DND-41 (cell line): ENCODE measurements at regions not wholly inside any gene's neighbourhood (a gene's known extent, or its start where the extent isn't known, plus 50 kb on each side); places are given as distances from the start of the nearest gene placed in this dataset.

Experiments used
- ATAC-seq: fragments of 200-7000 bp; cut with Tn5 transposase; 3 replicates; pipeline ENCODE4 v1.9.1; 2021; ENCODE audit warnings: low read depth; ENCODE audit not compliant: insufficient read depth
- DNase-seq: peaks from one replicate; pipeline ENCODE4 v3.0.0-alpha.2; 2020
- H2AFZ ChIP-seq: 2 replicates; pipeline ENCODE4 v1.6.0; 2012; ENCODE audit warnings: low read depth, low read length
- H3K27ac ChIP-seq: 2 replicates; pipeline ENCODE4 v1.5.1; 2012; ENCODE audit warnings: low read length, inconsistent platforms
- H3K27me3 ChIP-seq: fragments of 200-600 bp; sonication (generic); 2 replicates; pipeline ENCODE4 v1.6.0; 2012; ENCODE audit warnings: low read length, mild to moderate bottlenecking, inconsistent platforms; ENCODE audit not compliant: insufficient read depth, poor library complexity
- H3K36me3 ChIP-seq: 2 replicates; pipeline ENCODE4 v1.5.1; 2012; ENCODE audit warnings: low read length, inconsistent platforms; ENCODE audit not compliant: insufficient read depth
- H3K4me1 ChIP-seq: 2 replicates; pipeline ENCODE4 v1.5.1; 2012; ENCODE audit warnings: mild to moderate bottlenecking, low read length; ENCODE audit not compliant: insufficient read depth
- H3K4me2 ChIP-seq: 2 replicates; pipeline ENCODE4 v1.6.0; 2012; ENCODE audit warnings: mild to moderate bottlenecking, moderate library complexity, low read length, inconsistent platforms; ENCODE audit not compliant: insufficient read depth
- H3K4me3 ChIP-seq, 2 experiments: fragments of 200-600 bp in 1 of 2; shearing (Covaris generic) in 1 of 2; 2 replicates each; pipeline ENCODE4 v1.5.1; 2012 to 2016; ENCODE audit warnings: inconsistent platforms in 2 of 2, low read length in 2 of 2, mild to moderate bottlenecking in 2 of 2, low read depth in 1 of 2, moderate library complexity in 1 of 2
- H3K79me2 ChIP-seq: 2 replicates; pipeline ENCODE4 v1.6.0; 2012; ENCODE audit warnings: low read length, inconsistent platforms; ENCODE audit not compliant: insufficient read depth
- H3K9ac ChIP-seq: 2 replicates; pipeline ENCODE4 v1.6.0; 2012; ENCODE audit warnings: low read depth, mild to moderate bottlenecking, inconsistent platforms, low read length, moderate library complexity
- H3K9me3 ChIP-seq: 2 replicates; pipeline ENCODE4 v1.5.1; 2012; ENCODE audit warnings: low read length, moderate library complexity, mild to moderate bottlenecking, inconsistent platforms; ENCODE audit not compliant: insufficient read depth, severe bottlenecking
- H4K20me1 ChIP-seq: 2 replicates; pipeline ENCODE4 v1.6.0; 2012; ENCODE audit warnings: low read length; ENCODE audit not compliant: insufficient read depth
- EZH2 ChIP-seq: IDR thresholded peaks from 3 replicates; pipeline ENCODE4 v1.6.1; 2012; ENCODE audit warnings: borderline replicate concordance, low read depth, mild to moderate bottlenecking, moderate library complexity, low read length, inconsistent platforms; ENCODE audit not compliant: severe bottlenecking
- TF ChIP-seq, protein P1 (sequence below): IDR thresholded peaks from 2 replicates; pipeline ENCODE4 v1.5.1; 2012; ENCODE audit warnings: borderline replicate concordance, low read length, moderate library complexity, mild to moderate bottlenecking; ENCODE audit not compliant: poor library complexity, severe bottlenecking; ENCODE audit errors: extremely low read depth

DNA sequence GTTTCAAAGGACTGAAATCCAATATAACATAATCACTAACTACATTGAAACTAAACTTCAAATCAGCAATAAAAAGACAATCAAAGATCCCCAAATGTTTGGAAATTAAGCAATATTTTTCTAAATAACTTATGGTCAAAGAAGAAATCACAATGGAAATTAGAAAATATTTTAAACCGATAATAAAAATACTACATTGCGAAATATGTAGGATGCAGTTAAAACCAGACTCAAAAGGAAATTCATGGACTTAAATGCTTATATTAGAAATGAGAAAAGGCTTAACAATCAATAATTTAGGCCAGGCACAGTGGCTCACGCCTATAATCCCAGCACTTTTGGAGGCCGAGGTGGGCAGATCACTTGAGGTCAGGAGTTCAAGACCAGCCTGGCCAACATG lies 79.0 kb upstream of the HAAO start:
- ATAC-seq (no peak), DNase-seq (no peak)
- no peak overlapping the region for H2AFZ ChIP-seq
- TF ChIP-seq EZH2 = no peak
- TF ChIP-seq, protein P1, sequence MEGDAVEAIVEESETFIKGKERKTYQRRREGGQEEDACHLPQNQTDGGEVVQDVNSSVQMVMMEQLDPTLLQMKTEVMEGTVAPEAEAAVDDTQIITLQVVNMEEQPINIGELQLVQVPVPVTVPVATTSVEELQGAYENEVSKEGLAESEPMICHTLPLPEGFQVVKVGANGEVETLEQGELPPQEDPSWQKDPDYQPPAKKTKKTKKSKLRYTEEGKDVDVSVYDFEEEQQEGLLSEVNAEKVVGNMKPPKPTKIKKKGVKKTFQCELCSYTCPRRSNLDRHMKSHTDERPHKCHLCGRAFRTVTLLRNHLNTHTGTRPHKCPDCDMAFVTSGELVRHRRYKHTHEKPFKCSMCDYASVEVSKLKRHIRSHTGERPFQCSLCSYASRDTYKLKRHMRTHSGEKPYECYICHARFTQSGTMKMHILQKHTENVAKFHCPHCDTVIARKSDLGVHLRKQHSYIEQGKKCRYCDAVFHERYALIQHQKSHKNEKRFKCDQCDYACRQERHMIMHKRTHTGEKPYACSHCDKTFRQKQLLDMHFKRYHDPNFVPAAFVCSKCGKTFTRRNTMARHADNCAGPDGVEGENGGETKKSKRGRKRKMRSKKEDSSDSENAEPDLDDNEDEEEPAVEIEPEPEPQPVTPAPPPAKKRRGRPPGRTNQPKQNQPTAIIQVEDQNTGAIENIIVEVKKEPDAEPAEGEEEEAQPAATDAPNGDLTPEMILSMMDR = no peak
- H3K27me3 ChIP-seq = no peaks in the 10 kb centered on the region
- H3K4me2 ChIP-seq = no peak overlapping the region
- H3K79me2 ChIP-seq = no peaks in the 10 kb centered on the region
- no peak overlapping the region for H3K27ac ChIP-seq
- no peaks in the 10 kb centered on the region for H3K4me1 ChIP-seq
- H3K36me3 ChIP-seq = no peaks in the 10 kb centered on the region
- no peak overlapping the region for H3K4me3 ChIP-seq
- no peak overlapping the region for H3K9ac ChIP-seq
- no peaks in the 10 kb centered on the region for H4K20me1 ChIP-seq
- H3K9me3 ChIP-seq = peaks cover 9% of the 10 kb centered on the region

- TF ChIP-seq, protein P1 = no peak
- no peak for TF ChIP-seq EZH2
- H2AFZ ChIP-seq = no peak overlapping the region
- no peaks in the 10 kb centered on the region for H3K4me1 ChIP-seq
- ATAC-seq (no peak), DNase-seq (no peak)
- H3K9me3 ChIP-seq = peaks cover 9% of the 10 kb centered on the region
- H3K36me3 ChIP-seq = no peaks in the 10 kb centered on the region
- H3K27ac ChIP-seq = no peak overlapping the region
- no peak overlapping the region for H3K9ac ChIP-seq
- H3K27me3 ChIP-seq = no peaks in the 10 kb centered on the region
- no peaks in the 10 kb centered on the region for H4K20me1 ChIP-seq
- H3K4me3 ChIP-seq = no peak overlapping the region
- no peak overlapping the region for H3K4me2 ChIP-seq
- no peaks in the 10 kb centered on the region for H3K79me2 ChIP-seq
Observed at GRCh38 chr2:42868874-42869273, 76.5 kb upstream of the HAAO start.

- H4K20me1 ChIP-seq = no peaks in the 10 kb centered on the region
- no peaks in the 10 kb centered on the region for H3K27me3 ChIP-seq
- H3K27ac ChIP-seq = no peak overlapping the region
- no peak for DNase-seq
- H3K4me2 ChIP-seq = no peak overlapping the region
- no peaks in the 10 kb centered on the region for H3K36me3 ChIP-seq
- no peak overlapping the region for H3K4me3 ChIP-seq
- H2AFZ ChIP-seq = no peak overlapping the region
- H3K9ac ChIP-seq = no peak overlapping the region
- no peaks in the 10 kb centered on the region for H3K79me2 ChIP-seq
- TF ChIP-seq EZH2 = no peak
- TF ChIP-seq, protein P1 = no peak
- H3K9me3 ChIP-seq = peaks cover 9% of the 10 kb centered on the region
- ATAC-seq = no peak
- H3K4me1 ChIP-seq = no peaks in the 10 kb centered on the region
Observed at GRCh38 chr2:42868096-42868495, 75.7 kb upstream of the HAAO start.
